Aorta (tissue), 5 donors: ENCODE measurements at regions not wholly inside any gene's neighbourhood (a gene's known extent, or its start where the extent isn't known, plus 50 kb on each side); places are given as distances from the start of the nearest gene placed in this dataset.

ENCODE experiments used
- ATAC-seq: fragments of 200-7000 bp; cut with Tn5 transposase; one replicate; pipeline ENCODE4 v1.9.1; 2022; ENCODE audit warnings: moderate library complexity; ENCODE audit not compliant: low FRiP score
- DNase-seq, 2 donors: peaks; one replicate each; pipeline ENCODE4 v3.0.0-alpha.2; 2020
- H3K27ac ChIP-seq, 2 donors: one replicate each; pipeline ENCODE4 v1.5.1; 2013; ENCODE audit warnings: low read length in 2 of 2, mild to moderate bottlenecking in 2 of 2, moderate library complexity in 2 of 2, control low read depth in 1 of 2, inconsistent platforms in 1 of 2, low read depth in 1 of 2
- H3K27me3 ChIP-seq, 2 donors: one replicate each; pipeline ENCODE4 v1.6.1; 2013; ENCODE audit warnings: control low read depth in 1 of 2, low read length in 1 of 2, mild to moderate bottlenecking in 1 of 2, moderate library complexity in 1 of 2; ENCODE audit not compliant: insufficient read depth in 2 of 2, control insufficient read depth in 1 of 2
- H3K36me3 ChIP-seq, 2 donors: one replicate each; pipeline ENCODE4 v1.6.1; 2013; ENCODE audit warnings: control low read depth in 1 of 2, low read length in 1 of 2, mild to moderate bottlenecking in 1 of 2; ENCODE audit not compliant: insufficient read depth in 2 of 2, control insufficient read depth in 1 of 2
- H3K4me1 ChIP-seq, 2 donors: one replicate each; pipeline ENCODE4 v1.6.1; 2013; ENCODE audit warnings: low read length in 2 of 2, control low read depth in 1 of 2, mild to moderate bottlenecking in 1 of 2, moderate library complexity in 1 of 2; ENCODE audit not compliant: insufficient read depth in 2 of 2, control insufficient read depth in 1 of 2
- H3K4me3 ChIP-seq, 2 donors: one replicate each; pipeline ENCODE4 v1.5.1; 2013; ENCODE audit warnings: low read length in 2 of 2, control low read depth in 1 of 2, mild to moderate bottlenecking in 1 of 2
- H3K9me3 ChIP-seq: one replicate; pipeline ENCODE4 v1.6.1; 2013; ENCODE audit warnings: mild to moderate bottlenecking, low read length; ENCODE audit not compliant: control insufficient read depth
- WGBS, 2 donors: extraction: QIAGEN DNeasy Blood & Tissue Kit; methylation state at CpG; one replicate each; pipeline ENCODE4 v1.1.7; 2013; 5-methylcytosine and 5-hydroxymethylcytosine counted together
- intact Hi-C, 2 donors: fragments of 100-400 bp; cut with DNase I; formaldehyde crosslinking; loops; one replicate each; pipeline versions ENCODE4 v1.14.2 to v1.15.0; 2022
- donor health status: healthy with polysubstance abuse.
- donor health status: Bipolar disorder and iron deficiency.
- donor health status: DM: no; HTN: no; CAD: no.
- donor health status: DM: no; HTN: no; CAD: no.
- donor health status: DM: yes; HTN: yes; CAD: no.

- peak; percentile 63 for ATAC-seq
- no peaks in the 10 kb centered on the region for H3K36me3 ChIP-seq
- H3K27me3 ChIP-seq = no peaks in the 10 kb centered on the region
- H3K4me3 ChIP-seq = no peak overlapping the region
- 0 to 4% methylated on average over 1 of the region's 1 CpG for WGBS, 2 donors
- H3K4me1 ChIP-seq = peaks cover 3 to 4% of the 10 kb centered on the region in 2 donors
- intact Hi-C loops = loop anchor here in 1 of 2 donors (2.0 kb wide), 1 partner anchor 303 kb away; no protein-coding TSS in a partner anchor
- H3K27ac ChIP-seq = no peak overlapping the region
- no peaks in the 10 kb centered on the region for H3K9me3 ChIP-seq
- DNase-seq = no peak
Observed at GRCh38 chr6:100175814-100176310, 181.8 kb upstream of the MCHR2 start.

GRCh38 chr6:100173211-100173610, 179.2 kb upstream of the MCHR2 start:
- WGBS, 2 donors = 51 to 92% methylated on average over 1 of the region's 1 CpG
- no peaks in the 10 kb centered on the region for H3K27me3 ChIP-seq
- intact Hi-C loops = no loop called here
- H3K27ac ChIP-seq = no peak overlapping the region
- no peaks in the 10 kb centered on the region for H3K9me3 ChIP-seq
- H3K36me3 ChIP-seq = no peaks in the 10 kb centered on the region
- H3K4me1 ChIP-seq = peaks cover 3 to 4% of the 10 kb centered on the region in 2 donors
- ATAC-seq (no peak), DNase-seq (no peak)
- H3K4me3 ChIP-seq = no peak overlapping the region

GRCh38 chr6:100172322-100172713, 178.3 kb upstream of the MCHR2 start:
- H3K36me3 ChIP-seq = no peaks in the 10 kb centered on the region
- no peaks in the 10 kb centered on the region for H3K27me3 ChIP-seq
- DNase-seq (no peak), ATAC-seq (no peak)
- H3K4me1 ChIP-seq = peaks cover 2 to 4% of the 10 kb centered on the region in 2 donors
- H3K27ac ChIP-seq = no peak overlapping the region
- intact Hi-C loops = no loop called here
- WGBS, 2 donors = 82 to 89% methylated on average over 3 of the region's 3 CpGs
- H3K4me3 ChIP-seq = no peak overlapping the region
- no peaks in the 10 kb centered on the region for H3K9me3 ChIP-seq

GRCh38 chr6:100171533-100172321, 177.7 kb upstream of the MCHR2 start:
- no peak for ATAC-seq

GRCh38 chr6:100168148-100168547, 174.1 kb upstream of the MCHR2 start:
- no peaks in the 10 kb centered on the region for H3K9me3 ChIP-seq
- H3K27me3 ChIP-seq = peaks cover 0 to 2% of the 10 kb centered on the region in 2 donors
- H3K4me1 ChIP-seq = no peaks in the 10 kb centered on the region
- no peak overlapping the region for H3K27ac ChIP-seq
- H3K36me3 ChIP-seq = no peaks in the 10 kb centered on the region
- DNase-seq (no peak), ATAC-seq (no peak)
- H3K4me3 ChIP-seq = no peak overlapping the region
- intact Hi-C loops = no loop called here
- 41 to 42% methylated on average over 3 of the region's 3 CpGs for WGBS, 2 donors

More at GRCh38 chr6:100171533-100172321, 177.7 kb upstream of the MCHR2 start:
- no peaks in the 10 kb centered on the region for H3K27me3 ChIP-seq
- no peaks in the 10 kb centered on the region for H3K9me3 ChIP-seq
- no peak for DNase-seq
- no peaks in the 10 kb centered on the region for H3K36me3 ChIP-seq
- no peak overlapping the region for H3K27ac ChIP-seq
- no peak overlapping the region for H3K4me3 ChIP-seq
- 70% methylated on average over 4 of the region's 4 CpGs for WGBS, 2 donors
- intact Hi-C loops = no loop called here
- H3K4me1 ChIP-seq = peaks cover 2 to 4% of the 10 kb centered on the region in 2 donors

GRCh38 chr6:100167585-100167984, 173.6 kb upstream of the MCHR2 start:
- Histone ChIP-seq H3K4me1 (no peaks in the 10 kb centered on the region), H3K9me3 (no peaks in the 10 kb centered on the region), H3K27ac (no peak overlapping the region), H3K4me3 (no peak overlapping the region), H3K36me3 (no peaks in the 10 kb centered on the region), H3K27me3 (peaks cover 0 to 2% of the 10 kb centered on the region in 2 donors)
- intact Hi-C loops = no loop called here
- DNase-seq (no peak), ATAC-seq (no peak)
- WGBS, 2 donors = 42 to 46% methylated on average over 4 of the region's 4 CpGs

DNA sequence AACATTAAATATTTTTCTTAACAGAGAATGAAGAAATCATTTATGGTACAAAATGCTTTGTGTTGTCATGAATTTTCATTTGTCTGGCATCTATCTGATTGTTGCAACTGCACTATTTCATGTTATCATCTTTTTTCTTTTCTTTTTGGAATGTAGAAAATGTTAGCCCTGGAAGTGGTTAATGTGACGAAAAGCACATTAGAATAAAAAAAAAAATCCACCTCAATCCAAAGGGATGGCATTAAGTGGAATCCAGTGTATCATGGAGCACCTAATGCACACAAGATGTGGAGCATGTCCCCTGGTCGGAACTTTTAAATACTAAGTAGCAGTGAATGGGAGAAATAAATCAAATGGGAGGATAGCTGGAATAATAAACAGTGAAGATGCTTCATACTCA, 172.9 kb upstream of the MCHR2 start:
- intact Hi-C loops = no loop called here
- ATAC-seq (no peak), DNase-seq (no peak)
- WGBS, 2 donors = 24 to 30% methylated on average over 2 of the region's 2 CpGs
- H3K27me3 ChIP-seq = peaks cover 0 to 2% of the 10 kb centered on the region in 2 donors
- no peak overlapping the region for H3K4me3 ChIP-seq
- no peaks in the 10 kb centered on the region for H3K36me3 ChIP-seq
- H3K9me3 ChIP-seq = no peaks in the 10 kb centered on the region
- H3K4me1 ChIP-seq = no peaks in the 10 kb centered on the region
- H3K27ac ChIP-seq = no peak overlapping the region

DNA sequence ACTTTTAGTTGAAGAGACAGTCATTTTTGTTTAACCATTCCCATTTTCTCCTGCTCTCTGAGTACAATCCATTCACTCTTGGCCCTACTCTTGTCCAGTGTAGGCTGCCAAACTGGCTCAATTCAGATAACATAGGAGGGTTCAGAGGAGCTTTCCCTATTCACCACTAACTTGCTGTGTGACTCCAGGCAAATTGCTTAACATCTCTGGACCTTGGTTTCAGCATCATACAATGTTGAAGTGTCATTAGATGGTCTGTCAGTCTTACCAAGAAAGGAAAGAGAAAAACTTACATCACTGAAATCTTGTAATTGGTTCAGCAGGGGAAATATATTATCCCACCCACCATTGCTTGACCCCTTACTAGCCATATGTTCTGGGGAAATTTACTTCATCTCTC, 171.4 kb upstream of the MCHR2 start:
- intact Hi-C loops = no loop called here
- DNase-seq (no peak), ATAC-seq (no peak)
- Histone ChIP-seq H3K27me3 (peaks cover 0 to 2% of the 10 kb centered on the region in 2 donors), H3K27ac (no peak overlapping the region), H3K9me3 (no peaks in the 10 kb centered on the region), H3K36me3 (no peaks in the 10 kb centered on the region), H3K4me3 (no peak overlapping the region), H3K4me1 (no peaks in the 10 kb centered on the region)

DNA sequence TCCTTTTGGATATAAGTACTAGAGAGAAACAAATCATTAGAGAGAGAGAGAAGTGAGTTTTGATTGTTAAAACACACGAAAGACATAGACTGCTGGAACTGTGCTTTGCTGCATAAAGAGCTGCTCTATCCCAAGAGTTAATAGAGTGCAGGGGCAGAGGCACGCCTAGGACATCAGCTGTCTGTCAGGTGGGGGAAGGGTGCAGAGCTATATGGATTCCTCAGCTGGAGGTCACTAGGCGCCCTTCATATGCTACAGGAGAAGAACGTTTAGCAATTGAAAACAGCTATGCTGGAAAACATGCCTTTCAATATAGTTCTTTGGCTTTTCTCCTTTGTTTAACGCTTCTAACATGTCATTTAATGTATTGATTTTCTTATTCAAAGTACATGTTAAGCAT, 169.0 kb upstream of the MCHR2 start:
- no peaks in the 10 kb centered on the region for H3K4me1 ChIP-seq
- no peak overlapping the region for H3K27ac ChIP-seq
- DNase-seq (no peak), ATAC-seq (no peak)
- no peaks in the 10 kb centered on the region for H3K36me3 ChIP-seq
- H3K27me3 ChIP-seq = peaks cover 0 to 2% of the 10 kb centered on the region in 2 donors
- H3K9me3 ChIP-seq = peaks cover 2% of the 10 kb centered on the region
- intact Hi-C loops = no loop called here
- WGBS, 2 donors = 41 to 44% methylated on average over 5 of the region's 5 CpGs
- H3K4me3 ChIP-seq = no peak overlapping the region
